Esophagus muscularis mucosa (tissue), 4 donors: ENCODE measurements at regions not wholly inside any gene's neighbourhood (a gene's known extent, or its start where the extent isn't known, plus 50 kb on each side); places are given as distances from the start of the nearest gene placed in this dataset.
A peak's percentile ranks its signal among the peaks of the same experiment; 100 is the strongest.

Experiments
- DNase-seq: peaks from one replicate; pipeline ENCODE4 v3.0.0-alpha.2; 2017; ENCODE audit errors: extremely low spot score
- H3K27ac ChIP-seq, 4 donors: fragments of 200-600 bp; sonication (generic); replicated peaks in 1 of 4; 1 replicate in 3 of 4; 2 replicates in 1 of 4; pipeline ENCODE4 v1.5.1; 2016 to 2019; ENCODE audit warnings: mild to moderate bottlenecking in 1 of 4
- H3K27me3 ChIP-seq, 4 donors: fragments of 200-600 bp; sonication (generic); one replicate each; pipeline versions ENCODE4 v1.5.1 to v1.6.0; 2016 to 2019
- H3K36me3 ChIP-seq, 4 donors: fragments of 200-600 bp; sonication (generic); one replicate each; pipeline ENCODE4 v1.5.1; 2016 to 2019
- H3K4me1 ChIP-seq, 4 donors: fragments of 200-600 bp; sonication (generic); one replicate each; pipeline ENCODE4 v1.5.1; 2016 to 2019
- H3K4me3 ChIP-seq, 4 donors: fragments of 200-600 bp; sonication (generic); 1 replicate in 2 of 4; 2 replicates in 2 of 4; pipeline ENCODE4 v1.5.1; 2016 to 2019; ENCODE audit warnings: mild to moderate bottlenecking in 4 of 4, moderate library complexity in 1 of 4
- H3K9me3 ChIP-seq, 4 donors: fragments of 200-600 bp; sonication (generic); 1 replicate in 3 of 4; 2 replicates in 1 of 4; pipeline ENCODE4 v1.5.1; 2016 to 2019
- EP300 ChIP-seq: sonication (generic); formaldehyde crosslinking; IDR thresholded peaks from one replicate; pipeline ENCODE4 v1.6.1; 2017; ENCODE audit warnings: antibody characterized with exemption
- POLR2A ChIP-seq: fragments of 450-650 bp; IDR thresholded peaks from one replicate; pipeline ENCODE4 v1.6.1; 2017; ENCODE audit warnings: antibody characterized with exemption, moderate library complexity, mild to moderate bottlenecking, low read depth
- POLR2AphosphoS5 ChIP-seq, 2 donors: sonication (generic); formaldehyde crosslinking; IDR thresholded peaks; one replicate each; pipeline ENCODE4 v1.6.1; 2017; ENCODE audit warnings: antibody characterized with exemption in 2 of 2
- WGBS: methylation state at CpG from one replicate; pipeline ENCODE4 v1.1.5; 2018; 5-methylcytosine and 5-hydroxymethylcytosine counted together
- intact Hi-C: fragments of 100-400 bp; cut with DNase I; formaldehyde crosslinking; loops from one replicate; pipeline ENCODE4 v1.15.1; 2023
- TF ChIP-seq, protein P1 (sequence below), 3 experiments: fragments of 200-600 bp in 2 of 3; fragments of 450-650 bp in 1 of 3; sonication (generic) in 2 of 3; IDR thresholded peaks; one replicate each; pipeline ENCODE4 v1.5.1; 2017 to 2019; ENCODE audit warnings: antibody characterized with exemption in 3 of 3, mild to moderate bottlenecking in 2 of 3, moderate library complexity in 1 of 3

DNA sequence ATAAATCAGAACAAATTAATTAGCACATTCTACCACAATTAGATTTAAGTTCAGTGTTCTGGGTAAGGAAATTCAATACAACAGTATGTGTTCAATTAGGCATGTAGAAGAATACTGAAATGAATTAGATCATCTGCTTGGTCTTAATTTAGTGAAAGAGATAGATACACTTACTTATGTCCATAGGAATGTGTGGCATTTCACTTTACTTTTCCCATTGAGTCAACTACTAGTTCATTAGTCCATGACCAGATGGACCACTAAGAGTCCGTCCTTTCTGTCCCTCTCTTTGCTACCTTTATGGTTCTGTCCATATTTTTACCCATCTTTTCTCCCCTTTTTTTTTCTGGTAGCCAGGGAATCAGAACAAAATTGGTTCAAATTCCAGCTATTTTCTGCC is 276.9 kb downstream of the OSTF1 start:
- peaks cover 0 to 9% (median 0%) of the 10 kb centered on the region in 4 donors for H3K9me3 ChIP-seq
- TF ChIP-seq, protein P1, sequence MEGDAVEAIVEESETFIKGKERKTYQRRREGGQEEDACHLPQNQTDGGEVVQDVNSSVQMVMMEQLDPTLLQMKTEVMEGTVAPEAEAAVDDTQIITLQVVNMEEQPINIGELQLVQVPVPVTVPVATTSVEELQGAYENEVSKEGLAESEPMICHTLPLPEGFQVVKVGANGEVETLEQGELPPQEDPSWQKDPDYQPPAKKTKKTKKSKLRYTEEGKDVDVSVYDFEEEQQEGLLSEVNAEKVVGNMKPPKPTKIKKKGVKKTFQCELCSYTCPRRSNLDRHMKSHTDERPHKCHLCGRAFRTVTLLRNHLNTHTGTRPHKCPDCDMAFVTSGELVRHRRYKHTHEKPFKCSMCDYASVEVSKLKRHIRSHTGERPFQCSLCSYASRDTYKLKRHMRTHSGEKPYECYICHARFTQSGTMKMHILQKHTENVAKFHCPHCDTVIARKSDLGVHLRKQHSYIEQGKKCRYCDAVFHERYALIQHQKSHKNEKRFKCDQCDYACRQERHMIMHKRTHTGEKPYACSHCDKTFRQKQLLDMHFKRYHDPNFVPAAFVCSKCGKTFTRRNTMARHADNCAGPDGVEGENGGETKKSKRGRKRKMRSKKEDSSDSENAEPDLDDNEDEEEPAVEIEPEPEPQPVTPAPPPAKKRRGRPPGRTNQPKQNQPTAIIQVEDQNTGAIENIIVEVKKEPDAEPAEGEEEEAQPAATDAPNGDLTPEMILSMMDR (IDR thresholded peaks at IDR 0.05): no peak
- TF ChIP-seq EP300 (no peak), POLR2AphosphoS5 (IDR thresholded peaks at IDR 0.05) (no peak), POLR2A (no peak)
- H3K36me3 ChIP-seq: no peaks in the 10 kb centered on the region
- intact Hi-C loops: no loop called here
- DNase-seq: no peak
- H3K27ac ChIP-seq: no peak overlapping the region
- H3K27me3 ChIP-seq: no peaks in the 10 kb centered on the region
- 69% methylated on average over 1 of the region's 1 CpG for WGBS
- no peaks in the 10 kb centered on the region for H3K4me1 ChIP-seq
- H3K4me3 ChIP-seq: no peak overlapping the region

DNA sequence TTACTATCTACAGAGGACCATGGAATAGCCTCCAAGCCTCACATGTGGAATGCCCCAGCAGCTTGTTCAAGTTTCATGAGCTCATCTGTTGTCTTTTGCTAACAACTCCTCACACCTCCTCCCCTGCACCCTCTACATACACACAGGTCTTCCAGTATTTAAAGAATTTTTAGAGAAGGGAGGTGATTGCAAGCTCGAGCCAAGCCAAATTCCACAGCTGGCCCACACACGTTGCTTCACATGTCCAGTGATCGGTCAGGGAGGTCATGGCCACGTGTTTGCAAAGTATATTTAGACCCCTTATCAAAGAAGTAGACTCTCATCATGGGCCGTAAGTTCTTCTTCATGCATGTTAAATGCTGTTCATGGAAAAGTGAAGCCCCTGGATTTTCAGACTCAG is 281.7 kb downstream of the OSTF1 start:
- WGBS: 30% methylated on average over 5 of the region's 5 CpGs
- intact Hi-C loops: no loop called here
- Histone ChIP-seq H3K4me3 (no peak overlapping the region), H3K27me3 (no peaks in the 10 kb centered on the region), H3K9me3 (peaks cover 0 to 6% (median 0%) of the 10 kb centered on the region in 4 donors), H3K36me3 (no peaks in the 10 kb centered on the region), H3K27ac (no peak overlapping the region), H3K4me1 (no peaks in the 10 kb centered on the region)
- DNase-seq: no peak
- TF ChIP-seq EP300 (no peak), POLR2A (no peak), POLR2AphosphoS5 (IDR thresholded peaks at IDR 0.05) (no peak)
- TF ChIP-seq, protein P1 (IDR thresholded peaks at IDR 0.05): no peak

DNA sequence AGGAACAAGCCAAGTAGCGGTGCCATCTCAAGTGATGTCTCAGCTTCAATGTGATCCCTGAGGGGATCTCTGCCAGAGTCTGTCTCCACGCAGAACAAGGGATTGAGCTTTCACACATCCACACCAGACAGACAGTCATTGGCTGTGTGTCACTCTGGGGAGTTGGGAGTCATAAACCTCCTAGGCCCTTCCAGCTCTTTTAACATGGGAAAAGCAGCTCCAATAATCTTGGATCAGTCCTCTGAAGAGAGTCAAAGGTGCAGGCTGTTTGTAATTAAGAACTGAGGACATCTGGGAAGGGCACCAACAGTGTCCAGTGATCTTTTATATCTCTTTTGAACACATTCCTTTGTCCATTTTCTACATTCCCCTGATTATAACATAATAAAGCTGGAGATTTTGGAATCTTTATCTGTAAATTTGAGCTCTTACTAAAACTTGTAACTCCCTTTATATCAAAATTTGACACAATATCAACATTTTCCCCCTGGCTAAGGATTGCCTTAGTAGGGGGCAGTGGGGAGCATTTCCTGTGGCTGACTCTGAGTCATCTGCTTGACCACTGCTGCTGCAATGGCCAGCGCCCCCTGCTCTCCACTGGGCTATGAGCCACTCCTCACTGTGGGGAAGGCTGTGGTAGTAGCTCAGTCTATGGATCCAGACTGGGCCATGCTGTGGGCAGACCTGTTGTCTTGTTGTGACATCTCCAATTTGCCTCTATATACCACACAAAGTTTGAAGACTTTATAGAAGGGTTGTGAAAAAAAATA is 284.4 kb downstream of the OSTF1 start:
- TF ChIP-seq POLR2AphosphoS5 (IDR thresholded peaks at IDR 0.05) (no peak), EP300 (no peak), POLR2A (no peak)
- TF ChIP-seq, protein P1 (IDR thresholded peaks at IDR 0.05): no peak
- H3K27me3 ChIP-seq: no peaks in the 10 kb centered on the region

DNA sequence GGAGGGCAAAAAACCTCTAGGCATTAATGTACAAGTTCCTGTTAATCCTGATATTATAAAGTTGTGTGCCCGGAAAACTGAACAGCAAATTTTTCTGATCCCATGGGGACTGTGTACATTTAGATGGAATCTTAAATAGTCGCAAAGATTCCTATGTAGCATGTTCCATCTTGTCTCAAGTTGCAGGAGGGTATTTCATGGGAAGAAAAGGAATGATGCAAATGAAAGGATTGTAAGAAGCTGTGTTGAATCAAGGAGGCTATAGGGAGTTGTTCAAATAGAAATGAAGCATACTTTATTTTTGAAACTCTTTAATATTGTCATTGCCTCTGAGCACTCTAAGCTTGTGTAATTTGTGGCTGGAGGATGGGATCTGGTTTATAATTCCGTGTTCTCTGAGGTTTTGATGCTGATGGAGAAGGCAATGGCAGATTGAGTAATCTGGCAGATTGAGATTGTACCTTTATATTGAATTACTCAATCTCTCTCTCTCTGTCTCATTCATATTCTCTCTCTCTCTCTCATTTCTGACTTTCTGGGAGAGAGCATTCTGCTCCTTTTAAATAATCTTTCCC is 288.5 kb downstream of the OSTF1 start:
- Histone ChIP-seq H3K4me1 (peaks cover 0 to 6% (median 0%) of the 10 kb centered on the region in 4 donors), H3K4me3 (no peak overlapping the region), H3K9me3 (peaks cover 0 to 6% (median 0%) of the 10 kb centered on the region in 4 donors), H3K36me3 (no peaks in the 10 kb centered on the region), H3K27me3 (no peaks in the 10 kb centered on the region), H3K27ac (peak overlapping the region in 2 of 4 donors; percentile 37 to 40)
- intact Hi-C loops: no loop called here
- no peak for TF ChIP-seq POLR2AphosphoS5 (IDR thresholded peaks at IDR 0.05)
- TF ChIP-seq POLR2A: no peak
- TF ChIP-seq, protein P1 (IDR thresholded peaks at IDR 0.05): no peak
- TF ChIP-seq EP300: no peak
- DNase-seq: no peak
- WGBS: 77% methylated on average over 3 of the region's 3 CpGs

More for the DNA sequence above, 284.4 kb downstream of the OSTF1 start:
- H3K27ac ChIP-seq: peak overlapping the region in 3 of 4 donors; percentile 16 to 20 (median 18)
- H3K36me3 ChIP-seq: no peaks in the 10 kb centered on the region
- H3K4me1 ChIP-seq: peaks cover 0 to 3% (median 0%) of the 10 kb centered on the region in 4 donors
- 70% methylated on average over 3 of the region's 3 CpGs for WGBS
- no peak for DNase-seq
- H3K9me3 ChIP-seq: peaks cover 0 to 6% (median 0%) of the 10 kb centered on the region in 4 donors
- intact Hi-C loops: no loop called here
- no peak overlapping the region for H3K4me3 ChIP-seq
